ENCODE measurements at regions not wholly inside any gene's neighbourhood (a gene's known extent, or its start where the extent isn't known, plus 50 kb on each side); places are given as distances from the start of the nearest gene placed in this dataset.

- Histone ChIP-seq H3K4me3 (replicated peaks in 1 of 3; ENCODE audit: insufficient read depth in 1 of 3, low read depth in 1 of 3, low read length in 3 of 3) (no peak overlapping the region), H3K79me2 (ENCODE audit: control insufficient read depth, insufficient read depth, low read length) (no peaks in the 10 kb centered on the region), H3K27me3 (ENCODE audit: control insufficient read depth in 2 of 2, insufficient read depth in 2 of 2, low read length in 2 of 2) (no peaks in the 10 kb centered on the region), H3K4me1 (ENCODE audit: control insufficient read depth, extremely low read depth, insufficient read depth, low read length) (no peaks in the 10 kb centered on the region), H3K9me1 (replicated peaks; ENCODE audit: control insufficient read depth, extremely low read depth, insufficient read depth, low read length) (no peaks in the 10 kb centered on the region), H3K4me2 (ENCODE audit: insufficient read depth, low read length) (no peak overlapping the region), H2AFZ (ENCODE audit: low read depth, low read length) (no peak overlapping the region), H3K9ac (replicated peaks; ENCODE audit: extremely low read depth, insufficient read depth, low read length) (no peak overlapping the region), H4K20me1 (replicated peaks; ENCODE audit: control insufficient read depth, extremely low read depth, insufficient read depth, low read length) (no peaks in the 10 kb centered on the region), H3K27ac (ENCODE audit: insufficient read depth, low read depth, low read length) (no peak overlapping the region), H3K36me3 (ENCODE audit: control insufficient read depth in 2 of 2, extremely low read depth in 1 of 2, insufficient read depth in 2 of 2, low read length in 2 of 2) (no peaks in the 10 kb centered on the region), H3K9me3 (replicated peaks; ENCODE audit: control insufficient read depth, insufficient read depth, low read length) (no peaks in the 10 kb centered on the region)
- ChIA-PET POLR2A (no interaction called here), CTCF (no interaction called here)
- BruUV-seq (replicated peaks), result no TSS peak
- dilution Hi-C loops (cut with MboI; ENCODE audit: extremely low pct_ligation_motif_present, low sequenced_read_pairs), result no loop called here
- FAIRE-seq, result no peak
- TF ChIP-seq, protein P1, sequence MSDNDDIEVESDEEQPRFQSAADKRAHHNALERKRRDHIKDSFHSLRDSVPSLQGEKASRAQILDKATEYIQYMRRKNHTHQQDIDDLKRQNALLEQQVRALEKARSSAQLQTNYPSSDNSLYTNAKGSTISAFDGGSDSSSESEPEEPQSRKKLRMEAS (IDR thresholded peaks at IDR 0.05; ENCODE audit: insufficient read depth, insufficient read length), result no peak
- TF ChIP-seq JUN (IDR thresholded peaks at IDR 0.05; ENCODE audit: borderline replicate concordance, insufficient read depth, insufficient read length, low read depth), result no peak
- TF ChIP-seq EZH2 (IDR thresholded peaks at IDR 0.05; ENCODE audit: borderline replicate concordance, low read depth, low read length, severe bottlenecking), result no peak
- TF ChIP-seq POLR2A (IDR thresholded peaks at IDR 0.05; ENCODE audit: low read depth, low read length), result no peak
- no peak for TF ChIP-seq MYC (IDR thresholded peaks at IDR 0.05; ENCODE audit: low read depth, low read length)
- TF ChIP-seq CTCF (IDR thresholded peaks at IDR 0.05; ENCODE audit: extremely low read depth in 1 of 2, insufficient read depth in 1 of 2, low read depth in 1 of 2, low read length in 2 of 2), result no peak
- TF ChIP-seq GATA2 (IDR thresholded peaks at IDR 0.05; ENCODE audit: insufficient read depth, insufficient read length, low read depth, low read length), result no peak
- no peak for TF ChIP-seq FOS (IDR thresholded peaks at IDR 0.05; ENCODE audit: borderline replicate concordance, insufficient read depth, low read length)
- intact Hi-C loops (cut with micrococcal nuclease), result no loop called here
- DNase-seq (ENCODE audit: low read depth, low spot score), result no peak
These were observed 1509.7 kb downstream of the MAT2B start for GRCh38 chr5:165015126-165015525.

Measured in endothelial cell of umbilical vein (primary cell).